ENCODE measurements at regions not wholly inside any gene's neighbourhood (a gene's known extent, or its start where the extent isn't known, plus 50 kb on each side); places are given as distances from the start of the nearest gene placed in this dataset.

DNA sequence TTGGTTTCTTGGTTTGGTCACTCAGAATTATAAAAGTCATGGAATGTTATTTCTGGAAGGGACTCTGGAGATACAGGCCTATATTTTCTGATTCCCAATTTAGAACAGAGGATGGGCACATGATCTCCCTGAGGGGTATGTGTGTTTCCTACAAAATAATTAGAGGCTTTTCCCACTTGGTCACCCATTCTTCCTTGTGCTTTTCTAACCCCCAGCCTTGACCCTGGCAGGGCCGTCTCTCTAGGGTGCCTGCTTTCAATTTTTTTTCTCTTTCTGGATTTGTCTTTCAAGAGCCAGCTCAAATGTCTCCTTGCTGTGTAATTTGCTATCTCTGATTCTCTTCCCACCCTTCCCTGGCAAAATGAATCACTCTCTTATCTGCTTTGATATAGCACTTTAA, 131.9 kb downstream of the HLX start:
- TF ChIP-seq, protein P1, sequence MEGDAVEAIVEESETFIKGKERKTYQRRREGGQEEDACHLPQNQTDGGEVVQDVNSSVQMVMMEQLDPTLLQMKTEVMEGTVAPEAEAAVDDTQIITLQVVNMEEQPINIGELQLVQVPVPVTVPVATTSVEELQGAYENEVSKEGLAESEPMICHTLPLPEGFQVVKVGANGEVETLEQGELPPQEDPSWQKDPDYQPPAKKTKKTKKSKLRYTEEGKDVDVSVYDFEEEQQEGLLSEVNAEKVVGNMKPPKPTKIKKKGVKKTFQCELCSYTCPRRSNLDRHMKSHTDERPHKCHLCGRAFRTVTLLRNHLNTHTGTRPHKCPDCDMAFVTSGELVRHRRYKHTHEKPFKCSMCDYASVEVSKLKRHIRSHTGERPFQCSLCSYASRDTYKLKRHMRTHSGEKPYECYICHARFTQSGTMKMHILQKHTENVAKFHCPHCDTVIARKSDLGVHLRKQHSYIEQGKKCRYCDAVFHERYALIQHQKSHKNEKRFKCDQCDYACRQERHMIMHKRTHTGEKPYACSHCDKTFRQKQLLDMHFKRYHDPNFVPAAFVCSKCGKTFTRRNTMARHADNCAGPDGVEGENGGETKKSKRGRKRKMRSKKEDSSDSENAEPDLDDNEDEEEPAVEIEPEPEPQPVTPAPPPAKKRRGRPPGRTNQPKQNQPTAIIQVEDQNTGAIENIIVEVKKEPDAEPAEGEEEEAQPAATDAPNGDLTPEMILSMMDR (IDR thresholded peaks at IDR 0.05; ENCODE audit: poor library complexity, severe bottlenecking): no peak
- TF ChIP-seq MXI1 (conservative IDR thresholded peaks at IDR 0.05; ENCODE audit: poor library complexity, severe bottlenecking): no peak
